AG09309 (cell line): ENCODE measurements at regions not wholly inside any gene's neighbourhood (a gene's known extent, or its start where the extent isn't known, plus 50 kb on each side); places are given as distances from the start of the nearest gene placed in this dataset.

Source experiments
- DNase-seq: peaks from one replicate; pipeline ENCODE4 v3.0.0-alpha.2; 2010; ENCODE audit warnings: low read depth
- H3K4me3 ChIP-seq: 2 replicates; pipeline ENCODE4 v1.5.1; 2011; ENCODE audit warnings: mild to moderate bottlenecking, low read depth, low read length, moderate library complexity; ENCODE audit not compliant: control insufficient read depth
- TF ChIP-seq, protein P1 (sequence below): IDR thresholded peaks from 2 replicates; pipeline ENCODE4 v1.5.1; 2011; ENCODE audit warnings: mild to moderate bottlenecking, low read depth, low read length, inconsistent platforms; ENCODE audit not compliant: insufficient read depth, control insufficient read depth; ENCODE audit errors: missing control alignments

DNA sequence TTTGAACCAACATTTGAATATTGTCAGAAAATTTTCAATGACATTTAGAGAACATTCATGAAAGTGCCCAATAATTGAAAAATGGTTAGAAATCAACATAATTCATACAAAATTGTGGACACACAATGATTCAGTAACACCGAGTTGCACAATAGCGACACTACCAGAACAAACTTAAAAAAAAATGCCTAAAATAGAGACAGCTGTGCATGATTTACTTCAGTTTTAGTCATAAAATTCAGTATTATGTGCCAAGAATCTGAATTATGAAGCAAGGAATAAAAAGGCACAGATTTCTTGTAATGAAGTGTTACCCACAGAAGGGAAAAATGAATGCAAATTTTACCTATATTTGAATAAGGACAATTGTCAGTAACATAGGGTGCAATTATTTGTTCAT is 396.0 kb downstream of the SEMA3D start:
- peak; percentile 62 for DNase-seq
- TF ChIP-seq, protein P1, sequence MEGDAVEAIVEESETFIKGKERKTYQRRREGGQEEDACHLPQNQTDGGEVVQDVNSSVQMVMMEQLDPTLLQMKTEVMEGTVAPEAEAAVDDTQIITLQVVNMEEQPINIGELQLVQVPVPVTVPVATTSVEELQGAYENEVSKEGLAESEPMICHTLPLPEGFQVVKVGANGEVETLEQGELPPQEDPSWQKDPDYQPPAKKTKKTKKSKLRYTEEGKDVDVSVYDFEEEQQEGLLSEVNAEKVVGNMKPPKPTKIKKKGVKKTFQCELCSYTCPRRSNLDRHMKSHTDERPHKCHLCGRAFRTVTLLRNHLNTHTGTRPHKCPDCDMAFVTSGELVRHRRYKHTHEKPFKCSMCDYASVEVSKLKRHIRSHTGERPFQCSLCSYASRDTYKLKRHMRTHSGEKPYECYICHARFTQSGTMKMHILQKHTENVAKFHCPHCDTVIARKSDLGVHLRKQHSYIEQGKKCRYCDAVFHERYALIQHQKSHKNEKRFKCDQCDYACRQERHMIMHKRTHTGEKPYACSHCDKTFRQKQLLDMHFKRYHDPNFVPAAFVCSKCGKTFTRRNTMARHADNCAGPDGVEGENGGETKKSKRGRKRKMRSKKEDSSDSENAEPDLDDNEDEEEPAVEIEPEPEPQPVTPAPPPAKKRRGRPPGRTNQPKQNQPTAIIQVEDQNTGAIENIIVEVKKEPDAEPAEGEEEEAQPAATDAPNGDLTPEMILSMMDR: no peak
- H3K4me3 ChIP-seq: no peak overlapping the region

DNA sequence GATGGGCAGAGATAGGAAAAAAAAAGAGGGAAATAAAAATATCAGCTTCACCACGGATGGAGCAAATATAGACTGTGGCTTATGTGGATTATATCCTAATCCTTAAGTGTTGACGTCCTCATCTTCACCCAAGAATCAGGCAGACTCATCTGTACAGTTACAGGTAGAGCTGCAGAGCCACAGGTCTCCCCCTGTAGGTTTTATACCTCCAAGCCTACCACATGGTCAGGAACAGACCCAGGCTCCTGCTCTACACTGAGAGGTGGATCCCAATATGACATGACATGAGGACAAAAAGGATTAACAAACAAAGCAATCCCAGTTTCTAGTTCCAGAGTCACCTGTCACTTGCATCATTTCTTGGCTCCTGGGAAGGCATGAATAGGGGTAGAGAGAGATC is 400.8 kb downstream of the SEMA3D start:
- no peak overlapping the region for H3K4me3 ChIP-seq
- no peak for DNase-seq
- TF ChIP-seq, protein P1: no peak

DNA sequence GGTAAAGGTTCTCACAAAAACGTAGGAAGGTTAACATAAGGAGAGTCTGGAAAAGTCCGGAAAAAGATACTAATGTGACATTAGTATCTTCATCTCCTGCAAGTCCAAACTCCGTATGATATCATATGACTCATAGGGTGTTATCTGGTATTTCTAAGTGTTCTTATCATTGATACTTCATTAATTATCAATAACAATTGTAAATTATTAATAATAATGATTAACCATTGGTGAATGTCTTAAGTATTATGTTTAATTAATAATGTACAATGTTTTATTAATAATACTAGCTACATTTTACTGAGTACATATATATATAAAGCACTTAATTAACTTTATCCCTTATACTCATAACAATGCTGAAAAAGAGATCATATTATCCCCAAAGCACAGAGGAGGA is 402.4 kb downstream of the SEMA3D start:
- TF ChIP-seq, protein P1: no peak
- no peak overlapping the region for H3K4me3 ChIP-seq
- no peak for DNase-seq

- no peak overlapping the region for H3K4me3 ChIP-seq
- no peak for DNase-seq
- TF ChIP-seq, protein P1: no peak
Observed at GRCh38 chr7:84783141-84783778, 403.6 kb downstream of the SEMA3D start.

DNA sequence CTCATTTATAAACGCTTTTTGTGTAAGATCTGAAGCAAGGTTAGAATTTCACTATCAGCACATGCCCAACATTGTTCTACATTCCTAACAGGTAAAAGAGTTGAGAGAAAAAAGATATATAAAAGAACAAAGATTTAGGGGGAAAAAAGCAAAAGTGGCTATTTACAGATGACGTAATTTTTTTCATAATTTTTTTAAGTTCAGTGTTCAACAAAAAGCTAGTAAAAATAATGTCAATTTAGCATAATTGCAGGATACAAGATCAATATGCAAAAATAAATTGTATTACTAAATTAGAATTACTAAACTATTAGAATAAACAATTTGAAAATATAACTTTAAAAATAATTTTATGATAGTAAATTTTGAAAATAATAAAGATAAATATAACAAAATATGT is 405.0 kb downstream of the SEMA3D start:
- TF ChIP-seq, protein P1: no peak
- DNase-seq: no peak
- H3K4me3 ChIP-seq: no peak overlapping the region

DNA sequence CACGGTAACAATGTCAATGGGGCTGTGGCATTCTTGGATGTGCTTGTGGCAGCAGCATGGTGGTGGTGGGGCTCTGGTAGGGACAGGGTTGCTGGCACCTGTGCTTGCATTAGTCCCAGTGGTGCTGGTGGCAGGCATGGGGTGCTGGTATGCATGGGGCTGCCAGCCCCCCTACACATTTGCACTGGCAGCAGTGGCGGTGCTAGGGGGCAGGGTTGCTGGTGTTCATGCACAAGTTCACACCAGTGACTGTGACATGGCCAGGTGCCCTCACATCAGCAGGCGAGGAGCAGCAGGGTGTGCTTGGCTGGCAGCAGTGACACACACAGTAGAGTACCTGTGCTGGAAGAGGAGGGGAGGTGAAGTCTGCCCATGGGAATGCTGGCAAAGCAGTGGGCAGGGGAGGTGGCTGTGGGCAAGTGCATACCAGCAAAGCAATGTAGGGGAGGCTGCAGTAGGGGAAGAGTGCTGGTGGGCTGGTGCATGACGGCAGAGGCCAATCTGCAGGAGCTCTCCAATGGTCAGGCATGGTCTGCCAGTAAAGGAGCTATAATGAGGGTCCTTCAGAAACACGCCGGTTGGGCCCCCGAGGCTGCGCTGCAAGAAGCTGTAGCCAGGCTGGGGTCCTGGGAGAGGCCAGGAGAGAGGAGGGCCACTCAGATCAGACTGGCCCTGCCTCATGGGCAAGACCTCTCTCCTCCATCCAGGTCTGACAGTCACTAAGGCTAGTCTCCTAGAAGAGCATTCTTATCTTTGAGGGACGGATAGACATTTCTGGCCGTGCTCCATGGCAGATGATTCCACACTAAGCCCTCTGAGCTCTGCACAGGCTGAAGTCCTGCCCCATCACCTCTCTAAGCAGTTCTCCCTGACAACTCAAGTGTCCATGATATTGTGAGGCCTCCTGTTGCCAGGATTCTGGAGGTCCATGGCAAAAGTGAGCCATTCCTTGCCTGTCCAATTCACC is 406.4 kb downstream of the SEMA3D start:
- H3K4me3 ChIP-seq: no peak overlapping the region
- DNase-seq: no peak
- TF ChIP-seq, protein P1: no peak
